ENCODE measurements at regions not wholly inside any gene's neighbourhood (a gene's known extent, or its start where the extent isn't known, plus 50 kb on each side); places are given as distances from the start of the nearest gene placed in this dataset.
A peak's percentile ranks its signal among the peaks of the same experiment; 100 is the strongest.

DNA sequence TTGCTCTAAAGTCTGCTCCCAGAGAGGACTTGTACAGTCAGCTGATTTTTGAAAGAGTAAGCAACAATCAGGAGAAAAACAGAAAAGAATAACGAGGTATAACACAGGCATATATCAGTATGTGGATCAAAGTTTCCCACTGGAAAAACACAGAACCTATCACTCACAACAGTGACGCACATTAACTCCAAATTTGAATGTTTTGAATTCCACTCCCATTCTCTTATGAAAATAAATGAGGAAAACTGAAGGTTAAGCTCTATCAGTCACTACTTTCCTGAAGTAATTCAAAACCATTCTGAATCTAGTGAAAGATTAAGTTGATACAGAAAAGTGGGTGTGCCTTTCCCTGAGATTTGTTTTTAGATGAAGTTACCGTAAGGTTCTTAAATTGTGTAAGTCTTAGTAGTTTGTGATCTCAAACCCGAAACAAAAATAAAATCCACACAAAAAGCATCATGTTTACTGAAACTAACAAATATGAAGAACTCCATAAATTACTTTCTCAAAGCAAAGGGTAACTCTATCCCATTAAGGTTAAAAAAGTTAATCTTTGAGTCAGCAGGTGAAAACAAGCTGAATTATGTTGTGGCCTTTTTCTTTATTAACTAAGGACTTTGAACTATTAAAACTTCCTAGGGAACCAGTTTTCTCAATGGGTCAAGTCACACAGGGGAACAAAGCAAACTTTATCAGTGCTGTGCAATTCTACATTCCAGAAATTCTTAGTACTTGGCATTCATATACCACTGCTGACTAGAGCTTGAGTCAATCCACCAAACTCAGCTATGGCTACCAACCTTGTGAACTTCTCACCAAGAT lies 115.7 kb downstream of the OGFRL1 start:
- intact Hi-C loops (cut with micrococcal nuclease; ENCODE audit: unreplicated experiment): no loop called here
- H3K4me3 ChIP-seq (ENCODE audit: low read depth, low read length, poor library complexity, severe bottlenecking): no peak overlapping the region
- no peak for DNase-seq (ENCODE audit: low spot score)
- TF ChIP-seq, protein P1, sequence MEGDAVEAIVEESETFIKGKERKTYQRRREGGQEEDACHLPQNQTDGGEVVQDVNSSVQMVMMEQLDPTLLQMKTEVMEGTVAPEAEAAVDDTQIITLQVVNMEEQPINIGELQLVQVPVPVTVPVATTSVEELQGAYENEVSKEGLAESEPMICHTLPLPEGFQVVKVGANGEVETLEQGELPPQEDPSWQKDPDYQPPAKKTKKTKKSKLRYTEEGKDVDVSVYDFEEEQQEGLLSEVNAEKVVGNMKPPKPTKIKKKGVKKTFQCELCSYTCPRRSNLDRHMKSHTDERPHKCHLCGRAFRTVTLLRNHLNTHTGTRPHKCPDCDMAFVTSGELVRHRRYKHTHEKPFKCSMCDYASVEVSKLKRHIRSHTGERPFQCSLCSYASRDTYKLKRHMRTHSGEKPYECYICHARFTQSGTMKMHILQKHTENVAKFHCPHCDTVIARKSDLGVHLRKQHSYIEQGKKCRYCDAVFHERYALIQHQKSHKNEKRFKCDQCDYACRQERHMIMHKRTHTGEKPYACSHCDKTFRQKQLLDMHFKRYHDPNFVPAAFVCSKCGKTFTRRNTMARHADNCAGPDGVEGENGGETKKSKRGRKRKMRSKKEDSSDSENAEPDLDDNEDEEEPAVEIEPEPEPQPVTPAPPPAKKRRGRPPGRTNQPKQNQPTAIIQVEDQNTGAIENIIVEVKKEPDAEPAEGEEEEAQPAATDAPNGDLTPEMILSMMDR (conservative IDR thresholded peaks at IDR 0.05; ENCODE audit: low read length): no peak
- TF ChIP-seq EZH2phosphoT487 (IDR thresholded peaks at IDR 0.05; ENCODE audit: borderline replicate concordance, low read depth, low read length): no peak
- no peaks in the 10 kb centered on the region for H4K20me1 ChIP-seq (ENCODE audit: insufficient read depth, low read length)
- H3K4me2 ChIP-seq (ENCODE audit: low read length): no peak overlapping the region
- H2AFZ ChIP-seq (ENCODE audit: low read length): no peak overlapping the region
- no peaks in the 10 kb centered on the region for H3K9me2 ChIP-seq (ENCODE audit: insufficient read depth, low read length)
- H3K27ac ChIP-seq (ENCODE audit: low read depth, low read length, poor library complexity, severe bottlenecking): no peak overlapping the region
- ChIA-PET CTCF (ENCODE audit: unreplicated experiment) (no interaction called here), POLR2A (interaction anchor here (0.5 to 1.3 kb wide), 4 partner anchors 8 to 25 kb away, joined by 3 to 4 read pairs (median 4); no protein-coding TSS in a partner anchor)
- BruUV-seq (replicated peaks): no TSS peak
- no peaks in the 10 kb centered on the region for H3K9me3 ChIP-seq (ENCODE audit: low read length)
- no peaks in the 10 kb centered on the region for H3K36me3 ChIP-seq (ENCODE audit: insufficient read depth, low read length)
- peaks cover 16% of the 10 kb centered on the region for H3K4me1 ChIP-seq (ENCODE audit: insufficient read depth, low read length, poor library complexity, severe bottlenecking)
- no peaks in the 10 kb centered on the region for H3K79me2 ChIP-seq (ENCODE audit: insufficient read depth, low read depth, low read length)

DNA sequence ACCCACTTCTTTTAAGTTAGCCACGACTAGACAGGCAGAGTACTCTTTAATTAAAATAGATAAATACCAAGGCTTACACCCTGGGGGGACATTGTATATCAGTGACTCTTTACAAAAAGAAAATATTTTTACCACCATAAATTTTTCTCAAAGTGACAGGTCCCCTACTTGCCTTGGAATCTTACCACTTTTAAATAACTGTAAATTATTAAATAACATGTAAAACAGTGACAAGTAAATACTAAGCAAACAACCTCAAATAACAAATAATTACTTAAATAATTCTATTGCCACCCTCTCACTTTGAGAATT lies 116.3 kb downstream of the OGFRL1 start:
- BruUV-seq (replicated peaks): no TSS peak
- H3K9me3 ChIP-seq (ENCODE audit: low read length): no peaks in the 10 kb centered on the region
- DNase-seq (ENCODE audit: low spot score): no peak
- no peaks in the 10 kb centered on the region for H3K9me2 ChIP-seq (ENCODE audit: insufficient read depth, low read length)
- no peaks in the 10 kb centered on the region for H3K79me2 ChIP-seq (ENCODE audit: insufficient read depth, low read depth, low read length)
- no peak overlapping the region for H3K4me3 ChIP-seq (ENCODE audit: low read depth, low read length, poor library complexity, severe bottlenecking)
- CTCF ChIA-PET (ENCODE audit: unreplicated experiment): no interaction called here
- no peak for TF ChIP-seq EZH2phosphoT487 (IDR thresholded peaks at IDR 0.05; ENCODE audit: borderline replicate concordance, low read depth, low read length)
- TF ChIP-seq, protein P1 (conservative IDR thresholded peaks at IDR 0.05; ENCODE audit: low read length): no peak
- POLR2A ChIA-PET: interaction anchor here (0.7 to 1.3 kb wide), 3 partner anchors 9 to 22 kb away, joined by 3 to 4 read pairs (median 3); no protein-coding TSS in a partner anchor
- H3K36me3 ChIP-seq (ENCODE audit: insufficient read depth, low read length): no peaks in the 10 kb centered on the region
- H3K4me1 ChIP-seq (ENCODE audit: insufficient read depth, low read length, poor library complexity, severe bottlenecking): peaks cover 17% of the 10 kb centered on the region
- no peak overlapping the region for H3K4me2 ChIP-seq (ENCODE audit: low read length)
- no peak overlapping the region for H2AFZ ChIP-seq (ENCODE audit: low read length)
- no peak overlapping the region for H3K27ac ChIP-seq (ENCODE audit: low read depth, low read length, poor library complexity, severe bottlenecking)
- H4K20me1 ChIP-seq (ENCODE audit: insufficient read depth, low read length): no peaks in the 10 kb centered on the region
- intact Hi-C loops (cut with micrococcal nuclease; ENCODE audit: unreplicated experiment): no loop called here

DNA sequence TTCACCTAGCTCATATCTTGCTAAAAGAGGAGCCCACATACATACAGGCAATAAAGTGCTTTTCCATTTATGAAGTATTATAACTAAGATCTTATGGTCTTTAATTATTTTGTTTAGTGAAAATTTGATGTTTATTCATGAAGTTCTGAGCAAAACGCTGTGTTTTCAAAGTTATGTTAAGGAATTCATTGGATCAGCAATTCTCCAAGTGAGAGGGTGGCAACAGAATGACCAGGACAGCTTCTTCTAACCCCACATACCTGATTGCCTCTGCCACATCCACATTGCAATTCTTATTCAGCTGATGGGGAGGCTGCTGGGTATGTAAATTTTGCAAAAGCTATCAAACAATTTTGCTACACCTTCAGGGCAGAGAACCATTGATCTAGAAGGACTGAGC lies 116.8 kb downstream of the OGFRL1 start:
- POLR2A ChIA-PET: interaction anchor here (0.7 to 1.3 kb wide), 3 partner anchors 9 to 38 kb away, joined by 3 to 4 read pairs (median 3); no protein-coding TSS in a partner anchor

More for the DNA sequence above, 116.8 kb downstream of the OGFRL1 start:
- no peak for DNase-seq (ENCODE audit: low spot score)
- H3K27ac ChIP-seq (ENCODE audit: low read depth, low read length, poor library complexity, severe bottlenecking): no peak overlapping the region
- intact Hi-C loops (cut with micrococcal nuclease; ENCODE audit: unreplicated experiment): no loop called here
- BruUV-seq (replicated peaks): no TSS peak
- H3K9me3 ChIP-seq (ENCODE audit: low read length): no peaks in the 10 kb centered on the region
- H3K4me3 ChIP-seq (ENCODE audit: low read depth, low read length, poor library complexity, severe bottlenecking): no peak overlapping the region
- H3K79me2 ChIP-seq (ENCODE audit: insufficient read depth, low read depth, low read length): no peaks in the 10 kb centered on the region
- peaks cover 19% of the 10 kb centered on the region for H3K4me1 ChIP-seq (ENCODE audit: insufficient read depth, low read length, poor library complexity, severe bottlenecking)
- CTCF ChIA-PET (ENCODE audit: unreplicated experiment): no interaction called here
- no peak overlapping the region for H3K4me2 ChIP-seq (ENCODE audit: low read length)
- TF ChIP-seq, protein P1 (conservative IDR thresholded peaks at IDR 0.05; ENCODE audit: low read length): no peak
- no peak for TF ChIP-seq EZH2phosphoT487 (IDR thresholded peaks at IDR 0.05; ENCODE audit: borderline replicate concordance, low read depth, low read length)
- H3K36me3 ChIP-seq (ENCODE audit: insufficient read depth, low read length): no peaks in the 10 kb centered on the region
- H4K20me1 ChIP-seq (ENCODE audit: insufficient read depth, low read length): no peaks in the 10 kb centered on the region
- peak overlapping the region; percentile 22; the same call in 1 of the 2 replicates for H2AFZ ChIP-seq (ENCODE audit: low read length)
- H3K9me2 ChIP-seq (ENCODE audit: insufficient read depth, low read length): no peaks in the 10 kb centered on the region
